GM12878 (cell line): ENCODE measurements at regions not wholly inside any gene's neighbourhood (a gene's known extent, or its start where the extent isn't known, plus 50 kb on each side); places are given as distances from the start of the nearest gene placed in this dataset.
"Not testable (repeated sequence)": the region's sequence is repeated elsewhere in the genome, so short reads cannot be mapped to it uniquely, and the experiment has no call there.

Source experiments
- EZH2 ChIP-seq: IDR thresholded peaks from 2 replicates; pipeline ENCODE4 v1.6.1; 2012; ENCODE audit warnings: low read depth, mild to moderate bottlenecking, control low read depth, inconsistent platforms, low read length, borderline replicate concordance; ENCODE audit not compliant: control insufficient read depth
- NRF1 ChIP-seq: conservative IDR thresholded peaks from 2 replicates; pipeline ENCODE4 v1.6.1; 2011; ENCODE audit warnings: mild to moderate bottlenecking, low read depth, low read length, improper control_type of control experiment
- POLR2A ChIP-seq: IDR thresholded peaks from 2 replicates; pipeline ENCODE4 v1.6.1; 2011; ENCODE audit warnings: low read depth, mild to moderate bottlenecking, low read length
- RCOR1 ChIP-seq: conservative IDR thresholded peaks from 2 replicates; pipeline ENCODE4 v1.6.1; 2012; ENCODE audit warnings: low read depth, low read length, improper control_type of control experiment
- SMAD1 ChIP-seq: fragments of 450-650 bp; IDR thresholded peaks from 2 replicates; pipeline ENCODE4 v1.6.1; 2018; ENCODE audit warnings: mild to moderate bottlenecking, low read depth; ENCODE audit not compliant: partially characterized antibody
- TF ChIP-seq, protein P1 (sequence below), 3 experiments: IDR thresholded peaks in 2 of 3; conservative IDR thresholded peaks in 1 of 3; 2 replicates each; pipeline ENCODE4 v1.5.1; 2011; ENCODE audit warnings: low read depth in 3 of 3, low read length in 3 of 3, mild to moderate bottlenecking in 3 of 3, control low read depth in 2 of 3, moderate library complexity in 2 of 3, inconsistent platforms in 1 of 3, mixed read lengths in 1 of 3; ENCODE audit not compliant: control insufficient read depth in 2 of 3, insufficient read depth in 1 of 3; ENCODE audit errors: extremely low read depth in 1 of 3
- TF ChIP-seq, protein P2 (sequence below): fragments of 450-650 bp; IDR thresholded peaks from 2 replicates; pipeline ENCODE4 v1.6.1; 2017; ENCODE audit warnings: mild to moderate bottlenecking, moderate library complexity
- TF ChIP-seq, protein P3 (sequence below): IDR thresholded peaks from 2 replicates; pipeline ENCODE4 v1.6.1; 2012; ENCODE audit warnings: mild to moderate bottlenecking, low read depth, low read length
- TF ChIP-seq, protein P4 (sequence below): fragments of 450-650 bp; IDR thresholded peaks from 2 replicates; pipeline ENCODE4 v1.6.1; 2017; ENCODE audit warnings: mild to moderate bottlenecking
- TF ChIP-seq, protein P5 (sequence below): fragments of 450-650 bp; IDR thresholded peaks from 2 replicates; pipeline ENCODE4 v1.6.1; 2016; ENCODE audit warnings: mild to moderate bottlenecking

DNA sequence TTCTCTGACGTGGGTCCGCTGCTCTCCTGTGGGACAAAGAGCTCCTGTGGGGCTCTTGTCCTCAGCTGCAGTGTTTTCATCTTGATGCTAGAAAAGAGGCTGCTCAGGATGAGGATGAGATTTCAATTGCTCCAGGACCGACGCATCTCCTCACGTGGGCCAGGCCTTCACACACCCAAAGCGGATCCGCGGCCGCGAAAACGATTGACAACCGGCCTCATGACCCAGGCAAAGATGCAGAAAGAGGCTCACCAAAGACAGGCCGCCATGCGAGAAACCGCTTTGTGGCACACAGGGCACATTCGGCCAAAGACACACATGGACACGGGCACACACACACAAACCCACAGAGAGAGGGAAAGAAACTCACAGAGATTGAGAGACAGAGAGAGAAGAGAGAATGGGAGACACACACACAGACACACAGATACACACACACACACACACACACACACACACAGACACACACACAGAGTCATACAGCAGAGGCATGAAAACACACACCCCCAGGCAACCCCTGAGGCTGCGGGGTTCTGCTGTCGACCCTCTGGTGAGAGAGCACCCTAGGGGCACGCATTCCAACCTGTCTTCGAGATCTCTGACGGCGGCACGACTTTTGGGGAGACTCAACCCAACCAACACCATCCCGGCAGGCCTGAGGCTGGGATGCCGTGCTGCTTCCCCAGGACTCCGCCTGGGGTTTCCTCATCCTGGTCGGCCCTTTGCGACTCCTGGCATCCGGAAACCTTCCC is 168.5 kb upstream of the ZNF337 start:
- TF ChIP-seq, protein P1, sequence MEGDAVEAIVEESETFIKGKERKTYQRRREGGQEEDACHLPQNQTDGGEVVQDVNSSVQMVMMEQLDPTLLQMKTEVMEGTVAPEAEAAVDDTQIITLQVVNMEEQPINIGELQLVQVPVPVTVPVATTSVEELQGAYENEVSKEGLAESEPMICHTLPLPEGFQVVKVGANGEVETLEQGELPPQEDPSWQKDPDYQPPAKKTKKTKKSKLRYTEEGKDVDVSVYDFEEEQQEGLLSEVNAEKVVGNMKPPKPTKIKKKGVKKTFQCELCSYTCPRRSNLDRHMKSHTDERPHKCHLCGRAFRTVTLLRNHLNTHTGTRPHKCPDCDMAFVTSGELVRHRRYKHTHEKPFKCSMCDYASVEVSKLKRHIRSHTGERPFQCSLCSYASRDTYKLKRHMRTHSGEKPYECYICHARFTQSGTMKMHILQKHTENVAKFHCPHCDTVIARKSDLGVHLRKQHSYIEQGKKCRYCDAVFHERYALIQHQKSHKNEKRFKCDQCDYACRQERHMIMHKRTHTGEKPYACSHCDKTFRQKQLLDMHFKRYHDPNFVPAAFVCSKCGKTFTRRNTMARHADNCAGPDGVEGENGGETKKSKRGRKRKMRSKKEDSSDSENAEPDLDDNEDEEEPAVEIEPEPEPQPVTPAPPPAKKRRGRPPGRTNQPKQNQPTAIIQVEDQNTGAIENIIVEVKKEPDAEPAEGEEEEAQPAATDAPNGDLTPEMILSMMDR (IDR thresholded peaks at IDR 0.05 in 2 of 3, conservative IDR thresholded peaks at IDR 0.05 in 1 of 3; ENCODE audit: control insufficient read depth in 2 of 3, extremely low read depth in 1 of 3, insufficient read depth in 1 of 3, low read depth in 3 of 3, low read length in 3 of 3) = not testable (repeated sequence)
- TF ChIP-seq, protein P2, sequence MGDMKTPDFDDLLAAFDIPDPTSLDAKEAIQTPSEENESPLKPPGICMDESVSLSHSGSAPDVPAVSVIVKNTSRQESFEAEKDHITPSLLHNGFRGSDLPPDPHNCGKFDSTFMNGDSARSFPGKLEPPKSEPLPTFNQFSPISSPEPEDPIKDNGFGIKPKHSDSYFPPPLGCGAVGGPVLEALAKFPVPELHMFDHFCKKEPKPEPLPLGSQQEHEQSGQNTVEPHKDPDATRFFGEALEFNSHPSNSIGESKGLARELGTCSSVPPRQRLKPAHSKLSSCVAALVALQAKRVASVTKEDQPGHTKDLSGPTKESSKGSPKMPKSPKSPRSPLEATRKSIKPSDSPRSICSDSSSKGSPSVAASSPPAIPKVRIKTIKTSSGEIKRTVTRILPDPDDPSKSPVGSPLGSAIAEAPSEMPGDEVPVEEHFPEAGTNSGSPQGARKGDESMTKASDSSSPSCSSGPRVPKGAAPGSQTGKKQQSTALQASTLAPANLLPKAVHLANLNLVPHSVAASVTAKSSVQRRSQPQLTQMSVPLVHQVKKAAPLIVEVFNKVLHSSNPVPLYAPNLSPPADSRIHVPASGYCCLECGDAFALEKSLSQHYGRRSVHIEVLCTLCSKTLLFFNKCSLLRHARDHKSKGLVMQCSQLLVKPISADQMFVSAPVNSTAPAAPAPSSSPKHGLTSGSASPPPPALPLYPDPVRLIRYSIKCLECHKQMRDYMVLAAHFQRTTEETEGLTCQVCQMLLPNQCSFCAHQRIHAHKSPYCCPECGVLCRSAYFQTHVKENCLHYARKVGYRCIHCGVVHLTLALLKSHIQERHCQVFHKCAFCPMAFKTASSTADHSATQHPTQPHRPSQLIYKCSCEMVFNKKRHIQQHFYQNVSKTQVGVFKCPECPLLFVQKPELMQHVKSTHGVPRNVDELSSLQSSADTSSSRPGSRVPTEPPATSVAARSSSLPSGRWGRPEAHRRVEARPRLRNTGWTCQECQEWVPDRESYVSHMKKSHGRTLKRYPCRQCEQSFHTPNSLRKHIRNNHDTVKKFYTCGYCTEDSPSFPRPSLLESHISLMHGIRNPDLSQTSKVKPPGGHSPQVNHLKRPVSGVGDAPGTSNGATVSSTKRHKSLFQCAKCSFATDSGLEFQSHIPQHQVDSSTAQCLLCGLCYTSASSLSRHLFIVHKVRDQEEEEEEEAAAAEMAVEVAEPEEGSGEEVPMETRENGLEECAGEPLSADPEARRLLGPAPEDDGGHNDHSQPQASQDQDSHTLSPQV = not testable (repeated sequence)
- TF ChIP-seq, protein P3, sequence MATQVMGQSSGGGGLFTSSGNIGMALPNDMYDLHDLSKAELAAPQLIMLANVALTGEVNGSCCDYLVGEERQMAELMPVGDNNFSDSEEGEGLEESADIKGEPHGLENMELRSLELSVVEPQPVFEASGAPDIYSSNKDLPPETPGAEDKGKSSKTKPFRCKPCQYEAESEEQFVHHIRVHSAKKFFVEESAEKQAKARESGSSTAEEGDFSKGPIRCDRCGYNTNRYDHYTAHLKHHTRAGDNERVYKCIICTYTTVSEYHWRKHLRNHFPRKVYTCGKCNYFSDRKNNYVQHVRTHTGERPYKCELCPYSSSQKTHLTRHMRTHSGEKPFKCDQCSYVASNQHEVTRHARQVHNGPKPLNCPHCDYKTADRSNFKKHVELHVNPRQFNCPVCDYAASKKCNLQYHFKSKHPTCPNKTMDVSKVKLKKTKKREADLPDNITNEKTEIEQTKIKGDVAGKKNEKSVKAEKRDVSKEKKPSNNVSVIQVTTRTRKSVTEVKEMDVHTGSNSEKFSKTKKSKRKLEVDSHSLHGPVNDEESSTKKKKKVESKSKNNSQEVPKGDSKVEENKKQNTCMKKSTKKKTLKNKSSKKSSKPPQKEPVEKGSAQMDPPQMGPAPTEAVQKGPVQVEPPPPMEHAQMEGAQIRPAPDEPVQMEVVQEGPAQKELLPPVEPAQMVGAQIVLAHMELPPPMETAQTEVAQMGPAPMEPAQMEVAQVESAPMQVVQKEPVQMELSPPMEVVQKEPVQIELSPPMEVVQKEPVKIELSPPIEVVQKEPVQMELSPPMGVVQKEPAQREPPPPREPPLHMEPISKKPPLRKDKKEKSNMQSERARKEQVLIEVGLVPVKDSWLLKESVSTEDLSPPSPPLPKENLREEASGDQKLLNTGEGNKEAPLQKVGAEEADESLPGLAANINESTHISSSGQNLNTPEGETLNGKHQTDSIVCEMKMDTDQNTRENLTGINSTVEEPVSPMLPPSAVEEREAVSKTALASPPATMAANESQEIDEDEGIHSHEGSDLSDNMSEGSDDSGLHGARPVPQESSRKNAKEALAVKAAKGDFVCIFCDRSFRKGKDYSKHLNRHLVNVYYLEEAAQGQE = not testable (repeated sequence)
- TF ChIP-seq EZH2, POLR2A, RCOR1, NRF1, SMAD1: not testable (repeated sequence)
- TF ChIP-seq, protein P4, sequence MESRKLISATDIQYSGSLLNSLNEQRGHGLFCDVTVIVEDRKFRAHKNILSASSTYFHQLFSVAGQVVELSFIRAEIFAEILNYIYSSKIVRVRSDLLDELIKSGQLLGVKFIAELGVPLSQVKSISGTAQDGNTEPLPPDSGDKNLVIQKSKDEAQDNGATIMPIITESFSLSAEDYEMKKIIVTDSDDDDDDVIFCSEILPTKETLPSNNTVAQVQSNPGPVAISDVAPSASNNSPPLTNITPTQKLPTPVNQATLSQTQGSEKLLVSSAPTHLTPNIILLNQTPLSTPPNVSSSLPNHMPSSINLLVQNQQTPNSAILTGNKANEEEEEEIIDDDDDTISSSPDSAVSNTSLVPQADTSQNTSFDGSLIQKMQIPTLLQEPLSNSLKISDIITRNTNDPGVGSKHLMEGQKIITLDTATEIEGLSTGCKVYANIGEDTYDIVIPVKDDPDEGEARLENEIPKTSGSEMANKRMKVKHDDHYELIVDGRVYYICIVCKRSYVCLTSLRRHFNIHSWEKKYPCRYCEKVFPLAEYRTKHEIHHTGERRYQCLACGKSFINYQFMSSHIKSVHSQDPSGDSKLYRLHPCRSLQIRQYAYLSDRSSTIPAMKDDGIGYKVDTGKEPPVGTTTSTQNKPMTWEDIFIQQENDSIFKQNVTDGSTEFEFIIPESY = not testable (repeated sequence)
- TF ChIP-seq, protein P5, sequence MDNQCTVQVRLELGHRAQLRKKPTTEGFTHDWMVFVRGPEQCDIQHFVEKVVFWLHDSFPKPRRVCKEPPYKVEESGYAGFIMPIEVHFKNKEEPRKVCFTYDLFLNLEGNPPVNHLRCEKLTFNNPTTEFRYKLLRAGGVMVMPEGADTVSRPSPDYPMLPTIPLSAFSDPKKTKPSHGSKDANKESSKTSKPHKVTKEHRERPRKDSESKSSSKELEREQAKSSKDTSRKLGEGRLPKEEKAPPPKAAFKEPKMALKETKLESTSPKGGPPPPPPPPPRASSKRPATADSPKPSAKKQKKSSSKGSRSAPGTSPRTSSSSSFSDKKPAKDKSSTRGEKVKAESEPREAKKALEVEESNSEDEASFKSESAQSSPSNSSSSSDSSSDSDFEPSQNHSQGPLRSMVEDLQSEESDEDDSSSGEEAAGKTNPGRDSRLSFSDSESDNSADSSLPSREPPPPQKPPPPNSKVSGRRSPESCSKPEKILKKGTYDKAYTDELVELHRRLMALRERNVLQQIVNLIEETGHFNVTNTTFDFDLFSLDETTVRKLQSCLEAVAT = not testable (repeated sequence)
